GM23248 (cell line): ENCODE measurements at regions not wholly inside any gene's neighbourhood (a gene's known extent, or its start where the extent isn't known, plus 50 kb on each side); places are given as distances from the start of the nearest gene placed in this dataset.

Source experiments
- DNase-seq: peaks from one replicate; pipeline ENCODE4 v3.0.0-alpha.2; 2015
- H2AFZ ChIP-seq: fragments of 200-600 bp; sonication (generic); 2 replicates; pipeline ENCODE4 v1.6.1; 2016; ENCODE audit warnings: antibody characterized with exemption
- H3F3A ChIP-seq: fragments of 200-600 bp; sonication (generic); 2 replicates; pipeline ENCODE4 v1.6.1; 2016; ENCODE audit warnings: mild to moderate bottlenecking, antibody characterized with exemption, mixed run types; ENCODE audit not compliant: insufficient read depth
- H3K27ac ChIP-seq: fragments of 200-600 bp; sonication (generic); 2 replicates; pipeline ENCODE4 v1.5.1; 2016; ENCODE audit warnings: mild to moderate bottlenecking
- H3K27me3 ChIP-seq: fragments of 200-600 bp; sonication (generic); replicated peaks from 2 replicates; pipeline ENCODE4 v1.6.1; 2016; ENCODE audit warnings: mild to moderate bottlenecking; ENCODE audit not compliant: insufficient read depth
- H3K36me3 ChIP-seq: fragments of 200-600 bp; sonication (generic); 2 replicates; pipeline ENCODE4 v1.6.1; 2016; ENCODE audit warnings: low read depth, mild to moderate bottlenecking
- H3K4me1 ChIP-seq: fragments of 200-600 bp; sonication (generic); 2 replicates; pipeline ENCODE4 v1.6.1; 2016; ENCODE audit warnings: mild to moderate bottlenecking; ENCODE audit not compliant: insufficient read depth
- H3K4me2 ChIP-seq: fragments of 200-600 bp; sonication (generic); one replicate; pipeline ENCODE4 v1.6.1; 2016; ENCODE audit warnings: mild to moderate bottlenecking; ENCODE audit not compliant: unreplicated experiment
- H3K4me3 ChIP-seq: fragments of 200-600 bp; sonication (generic); 2 replicates; pipeline ENCODE4 v1.5.1; 2016; ENCODE audit warnings: mild to moderate bottlenecking
- H3K79me2 ChIP-seq: fragments of 200-600 bp; sonication (generic); 2 replicates; pipeline ENCODE4 v1.6.1; 2016; ENCODE audit warnings: mild to moderate bottlenecking; ENCODE audit not compliant: insufficient read depth
- H3K9ac ChIP-seq: fragments of 200-600 bp; sonication (generic); 2 replicates; pipeline ENCODE4 v1.6.1; 2016; ENCODE audit warnings: mild to moderate bottlenecking
- H3K9me2 ChIP-seq: fragments of 200-600 bp; sonication (generic); 2 replicates; pipeline ENCODE4 v1.6.1; 2016; ENCODE audit warnings: mixed run types, mild to moderate bottlenecking, moderate library complexity; ENCODE audit not compliant: insufficient read depth
- H3K9me3 ChIP-seq: fragments of 200-600 bp; sonication (generic); one replicate; pipeline ENCODE4 v1.6.1; 2017; ENCODE audit warnings: low read depth
- H4K20me1 ChIP-seq: fragments of 200-600 bp; sonication (generic); 2 replicates; pipeline ENCODE4 v1.6.0; 2016; ENCODE audit not compliant: insufficient read depth
- EZH2 ChIP-seq: fragments of 200-600 bp; sonication (generic); IDR thresholded peaks from 2 replicates; pipeline ENCODE4 v1.6.1; 2018; ENCODE audit warnings: antibody characterized with exemption, mild to moderate bottlenecking; ENCODE audit not compliant: insufficient read depth, poor library complexity, severe bottlenecking
- EZH2phosphoT487 ChIP-seq: fragments of 200-600 bp; sonication (generic); IDR thresholded peaks from 2 replicates; pipeline ENCODE4 v1.6.1; 2018; ENCODE audit warnings: antibody characterized with exemption, moderate library complexity, mild to moderate bottlenecking, low read depth; ENCODE audit not compliant: insufficient read depth
- WGBS, 2 experiments: methylation state at CpG; one replicate each; pipeline ENCODE4 v1.1.6; 2015 to 2017; ENCODE audit warnings: low lambda C conversion rate in 2 of 2, low coverage in 1 of 2; ENCODE audit errors: missing lambda C conversion rate in 2 of 2; 5-methylcytosine and 5-hydroxymethylcytosine counted together
- in situ Hi-C: fragments of 300-500 bp; cut with MboI; formaldehyde crosslinking; loops from 2 replicates; pipeline ENCODE4 v1.15.0; 2020

DNA sequence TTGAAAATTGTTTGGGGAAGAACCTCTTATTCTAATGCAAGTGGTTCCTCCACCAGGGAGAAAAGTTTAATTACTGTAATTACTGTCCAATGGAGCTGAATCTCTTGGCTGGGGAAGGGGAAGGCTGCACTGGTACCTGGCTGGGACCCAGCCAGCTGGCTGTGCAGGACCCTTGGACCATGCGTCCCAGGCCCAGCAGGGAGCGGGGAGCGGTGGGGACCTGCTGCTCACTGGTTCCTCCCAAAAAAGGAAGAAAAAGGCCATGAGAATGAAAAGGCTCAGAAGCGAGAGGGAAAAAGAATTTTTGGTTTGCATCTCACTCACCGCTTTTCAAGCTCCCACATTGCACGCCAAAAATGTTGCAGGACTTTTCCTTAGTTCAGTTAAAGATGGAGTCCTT is 333.5 kb downstream of the FAM47B start:
- Histone ChIP-seq H3K4me1 (no peaks in the 10 kb centered on the region), H3K4me3 (no peak overlapping the region), H3K27me3 (no peaks in the 10 kb centered on the region), H3K9me2 (no peaks in the 10 kb centered on the region), H3F3A (no peaks in the 10 kb centered on the region), H4K20me1 (no peaks in the 10 kb centered on the region), H3K4me2 (no peak overlapping the region), H3K9ac (no peak overlapping the region), H3K79me2 (no peaks in the 10 kb centered on the region), H3K9me3 (no peaks in the 10 kb centered on the region), H3K27ac (no peak overlapping the region), H2AFZ (no peak overlapping the region), H3K36me3 (no peaks in the 10 kb centered on the region)
- no peak for TF ChIP-seq EZH2
- no peak for TF ChIP-seq EZH2phosphoT487
- in situ Hi-C loops = no loop called here
- 40 to 46% methylated on average over 5 to 6 of the region's 6 CpGs for WGBS, 2 experiments
- DNase-seq = no peak

DNA sequence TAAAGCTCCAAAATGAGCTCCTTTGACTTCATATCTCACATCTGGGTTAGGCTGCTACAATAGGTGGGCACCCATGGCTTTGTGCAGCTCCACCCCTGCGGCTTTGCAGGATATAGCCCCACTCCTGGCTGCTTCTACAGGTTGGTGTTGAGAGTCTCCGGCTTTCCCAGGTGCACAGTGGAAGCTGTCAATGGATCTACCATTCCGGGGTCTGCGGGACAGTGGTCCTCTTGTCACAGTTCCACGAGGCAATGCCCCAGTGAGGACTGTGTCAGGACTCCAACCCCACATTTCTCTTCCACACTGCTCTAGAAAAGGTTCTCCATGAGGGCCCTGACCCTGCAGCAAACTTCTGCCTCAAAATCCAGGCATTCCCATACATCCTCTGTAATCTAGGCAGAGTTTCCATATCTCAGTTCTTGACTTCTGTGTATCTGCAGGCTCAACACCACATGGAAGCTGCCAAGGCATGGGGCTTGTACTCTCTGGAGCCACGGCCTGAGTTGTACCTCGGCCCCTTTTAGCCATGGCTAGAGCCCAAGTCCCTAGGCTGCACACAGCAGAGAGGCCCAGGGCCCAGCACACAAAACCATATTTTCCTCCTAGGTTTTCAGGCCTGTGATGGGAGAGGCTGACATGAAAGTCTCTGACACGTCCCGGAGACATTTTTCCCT is 342.8 kb downstream of the FAM47B start:
- in situ Hi-C loops = no loop called here
- H2AFZ ChIP-seq = no peak overlapping the region
- no peak for DNase-seq
- TF ChIP-seq EZH2phosphoT487 (no peak), EZH2 (no peak)
- no peak overlapping the region for H3K9ac ChIP-seq
- H3K4me2 ChIP-seq = no peak overlapping the region
- H3K79me2 ChIP-seq = no peaks in the 10 kb centered on the region
- no peaks in the 10 kb centered on the region for H3K36me3 ChIP-seq
- H3K9me3 ChIP-seq = no peaks in the 10 kb centered on the region
- no peak overlapping the region for H3K27ac ChIP-seq
- no peak overlapping the region for H3K4me3 ChIP-seq
- H4K20me1 ChIP-seq = no peaks in the 10 kb centered on the region
- no peaks in the 10 kb centered on the region for H3K9me2 ChIP-seq
- 32 to 41% methylated on average over 6 to 8 of the region's 9 CpGs for WGBS, 2 experiments
- no peaks in the 10 kb centered on the region for H3F3A ChIP-seq
- no peaks in the 10 kb centered on the region for H3K27me3 ChIP-seq
- H3K4me1 ChIP-seq = no peaks in the 10 kb centered on the region

DNA sequence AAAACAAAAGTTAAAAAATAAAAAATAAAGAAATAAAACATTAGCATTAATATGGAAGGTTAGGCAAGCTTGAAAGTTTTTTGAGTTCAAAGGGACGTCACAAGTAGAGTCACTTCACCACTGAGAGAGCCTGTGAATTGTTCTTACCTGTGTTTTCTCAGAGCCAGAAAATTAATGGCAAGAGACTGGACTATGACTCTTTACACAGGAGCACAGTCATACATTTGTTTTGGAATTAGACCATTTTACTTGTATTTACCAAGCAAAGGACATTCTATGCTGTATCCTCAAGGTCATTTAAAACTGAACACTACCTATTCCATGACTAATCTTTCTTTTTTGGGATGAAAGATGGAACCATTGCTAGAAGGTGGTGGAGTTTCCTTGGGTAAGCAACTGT is 346.1 kb downstream of the FAM47B start:
- no peaks in the 10 kb centered on the region for H3K4me1 ChIP-seq
- H4K20me1 ChIP-seq = no peaks in the 10 kb centered on the region
- no peak overlapping the region for H3K4me3 ChIP-seq
- H3K9me3 ChIP-seq = no peaks in the 10 kb centered on the region
- TF ChIP-seq EZH2 (no peak), EZH2phosphoT487 (no peak)
- no peak overlapping the region for H2AFZ ChIP-seq
- H3K27me3 ChIP-seq = no peaks in the 10 kb centered on the region
- H3K79me2 ChIP-seq = no peaks in the 10 kb centered on the region
- in situ Hi-C loops = no loop called here
- no peaks in the 10 kb centered on the region for H3F3A ChIP-seq
- 0% methylated on average over 1 of the region's 1 CpG for WGBS, 2 experiments
- H3K36me3 ChIP-seq = no peaks in the 10 kb centered on the region
- no peak overlapping the region for H3K9ac ChIP-seq
- no peak overlapping the region for H3K27ac ChIP-seq
- H3K9me2 ChIP-seq = no peaks in the 10 kb centered on the region
- no peak overlapping the region for H3K4me2 ChIP-seq
- no peak for DNase-seq

DNA sequence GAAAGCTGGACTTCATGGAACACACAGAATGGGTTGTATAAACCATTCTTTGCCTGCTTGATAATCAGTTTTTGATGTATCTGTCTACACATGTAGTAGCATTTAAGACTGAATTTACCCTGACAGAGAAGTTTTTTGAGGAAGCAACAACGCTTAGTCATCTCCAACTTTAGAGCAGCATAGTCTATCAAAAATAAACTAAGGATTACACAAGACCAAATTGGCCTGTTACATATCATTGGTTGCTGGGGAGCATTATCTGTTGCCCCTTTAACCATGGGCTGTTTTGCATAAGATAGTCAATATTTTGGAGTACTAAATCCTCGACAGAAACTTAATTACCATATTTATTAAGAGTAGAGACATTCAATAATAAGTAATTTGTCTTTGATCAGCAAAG is 347.4 kb downstream of the FAM47B start:
- Histone ChIP-seq H3K4me2 (no peak overlapping the region), H3K4me1 (no peaks in the 10 kb centered on the region), H3K79me2 (no peaks in the 10 kb centered on the region), H2AFZ (no peak overlapping the region), H3K27me3 (no peaks in the 10 kb centered on the region), H3K4me3 (no peak overlapping the region), H4K20me1 (no peaks in the 10 kb centered on the region), H3F3A (no peaks in the 10 kb centered on the region), H3K27ac (no peak overlapping the region), H3K9ac (no peak overlapping the region), H3K9me3 (no peaks in the 10 kb centered on the region), H3K9me2 (no peaks in the 10 kb centered on the region), H3K36me3 (no peaks in the 10 kb centered on the region)
- WGBS, 2 experiments = 3 to 5% methylated on average over 2 of the region's 2 CpGs
- no peak for DNase-seq
- in situ Hi-C loops = no loop called here
- TF ChIP-seq EZH2phosphoT487 = no peak
- no peak for TF ChIP-seq EZH2

DNA sequence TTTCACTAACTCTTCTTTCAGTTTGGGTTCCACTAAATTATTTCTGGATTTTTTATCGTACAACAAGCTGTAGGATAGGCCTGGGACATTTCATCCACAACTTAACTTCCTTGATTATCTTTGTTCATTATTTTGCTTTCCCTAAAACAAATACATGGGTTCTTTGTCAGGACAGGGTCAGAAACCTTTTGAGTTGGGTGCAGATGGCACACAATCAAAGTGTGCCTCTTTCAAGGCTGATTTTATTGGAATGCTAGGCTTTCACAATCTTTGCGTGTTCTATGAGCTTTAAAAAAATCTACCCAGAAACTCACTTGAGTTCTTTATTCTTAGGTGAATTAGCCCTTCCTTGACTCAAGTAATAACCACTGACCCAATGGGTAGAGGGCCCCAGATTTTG is 348.4 kb downstream of the FAM47B start:
- in situ Hi-C loops = no loop called here
- Histone ChIP-seq H4K20me1 (no peaks in the 10 kb centered on the region), H2AFZ (no peak overlapping the region), H3K79me2 (no peaks in the 10 kb centered on the region), H3K4me3 (no peak overlapping the region), H3F3A (no peaks in the 10 kb centered on the region), H3K36me3 (no peaks in the 10 kb centered on the region), H3K9me3 (no peaks in the 10 kb centered on the region), H3K27ac (no peak overlapping the region), H3K4me1 (no peaks in the 10 kb centered on the region), H3K9ac (no peak overlapping the region), H3K9me2 (no peaks in the 10 kb centered on the region), H3K27me3 (no peaks in the 10 kb centered on the region), H3K4me2 (no peak overlapping the region)
- no peak for TF ChIP-seq EZH2phosphoT487
- no peak for TF ChIP-seq EZH2
- 15 to 28% methylated on average over 2 of the region's 2 CpGs for WGBS, 2 experiments
- no peak for DNase-seq
